Gastrocnemius medialis (tissue), 4 donors: ENCODE measurements at regions not wholly inside any gene's neighbourhood (a gene's known extent, or its start where the extent isn't known, plus 50 kb on each side); places are given as distances from the start of the nearest gene placed in this dataset.

Experiments
- CTCF ChIP-seq, 5 experiments: fragments of 450-650 bp in 3 of 5; fragments of 200-600 bp in 2 of 5; sonication (generic) in 2 of 5; IDR thresholded peaks in 4 of 5; conservative IDR thresholded peaks in 1 of 5; 1 replicate in 4 of 5; 2 replicates in 1 of 5; pipeline ENCODE4 v1.5.1; 2016 to 2019; ENCODE audit warnings: antibody characterized with exemption in 5 of 5, mild to moderate bottlenecking in 3 of 5, moderate library complexity in 3 of 5
- POLR2A ChIP-seq, 2 donors: fragments of 450-650 bp; IDR thresholded peaks; one replicate each; pipeline ENCODE4 v1.6.1; 2017; ENCODE audit warnings: antibody characterized with exemption in 2 of 2, mild to moderate bottlenecking in 2 of 2, moderate library complexity in 2 of 2

- TF ChIP-seq POLR2A (IDR thresholded peaks at IDR 0.05) = no peak
- TF ChIP-seq CTCF (IDR thresholded peaks at IDR 0.05 in 4 of 5, conservative IDR thresholded peaks at IDR 0.05 in 1 of 5) = no peak
These were observed 1087.7 kb upstream of the SEMA6A start for GRCh38 chr5:117662361-117662760.
